ENCODE measurements at regions not wholly inside any gene's neighbourhood (a gene's known extent, or its start where the extent isn't known, plus 50 kb on each side); places are given as distances from the start of the nearest gene placed in this dataset.

- no peaks in the 10 kb centered on the region for H3K9me1 ChIP-seq (ENCODE audit: insufficient read depth, low read length)
- POLR2A ChIA-PET (ENCODE audit: unreplicated experiment) = no interaction called here
- no peak overlapping the region for H2BK15ac ChIP-seq (ENCODE audit: low read depth, low read length)
- H3K9me3 ChIP-seq (ENCODE audit: control insufficient read depth, insufficient read depth, low read length) = no peaks in the 10 kb centered on the region
- no peaks in the 10 kb centered on the region for H3K36me3 ChIP-seq (ENCODE audit: control insufficient read depth, insufficient read depth, low read length)
- H3K9ac ChIP-seq (ENCODE audit: low read depth, low read length) = no peak overlapping the region
- no peak overlapping the region for H2AK5ac ChIP-seq (ENCODE audit: low read depth, low read length)
- no peak overlapping the region for H3K14ac ChIP-seq (replicated peaks; ENCODE audit: low read depth, low read length)
- no peak overlapping the region for H3K56ac ChIP-seq (ENCODE audit: extremely low read depth, insufficient read depth, low read length)
- no peak overlapping the region for H4K8ac ChIP-seq (ENCODE audit: low read depth in 2 of 2, low read length in 2 of 2)
- DNase-seq = no peak
- WGBS, 2 experiments (ENCODE audit: extremely low coverage in 2 of 2, insufficient read length in 1 of 2) = 80% methylated on average over 1 of the region's 2 CpGs; no CpG with 5 or more reads in 1 of the 2 experiments
- H2BK5ac ChIP-seq (ENCODE audit: low read depth, low read length, poor library complexity, severe bottlenecking) = no peak overlapping the region
- H3K4ac ChIP-seq (ENCODE audit: low read depth, low read length) = no peak overlapping the region
- no peak overlapping the region for H4K91ac ChIP-seq (ENCODE audit: insufficient read depth, low read depth, low read length)
- no peak overlapping the region for H2AK9ac ChIP-seq (replicated peaks; ENCODE audit: low read depth, low read length, poor library complexity)
- H2BK20ac ChIP-seq (ENCODE audit: low read depth, low read length) = no peak overlapping the region
- no peak overlapping the region for H2AFZ ChIP-seq (replicated peaks; ENCODE audit: low read length, poor library complexity)
- H3K4me1 ChIP-seq (ENCODE audit: control insufficient read depth, insufficient read depth, low read length) = no peaks in the 10 kb centered on the region
- no peak overlapping the region for H3K4me3 ChIP-seq (ENCODE audit: insufficient read depth, low read depth, low read length)
- H3K4me2 ChIP-seq (ENCODE audit: low read depth, low read length) = no peak overlapping the region
- H3K27ac ChIP-seq (ENCODE audit: insufficient read depth, low read length) = no peak overlapping the region
- H3K27me3 ChIP-seq (ENCODE audit: control insufficient read depth, insufficient read depth, low read length) = no peaks in the 10 kb centered on the region
- H2BK120ac ChIP-seq (ENCODE audit: low read depth, low read length) = no peak overlapping the region
- no peak for TF ChIP-seq BHLHE40 (IDR thresholded peaks at IDR 0.05; ENCODE audit: low read depth, low read length)
- intact Hi-C loops (cut with micrococcal nuclease) = no loop called here
- H4K20me1 ChIP-seq (ENCODE audit: insufficient read depth, low read length) = no peaks in the 10 kb centered on the region
- dilution Hi-C loops (cut with HindIII; ENCODE audit: low sequenced_read_pairs, unreplicated experiment) = no loop called here
- H3K23ac ChIP-seq (ENCODE audit: low read depth, low read length) = no peak overlapping the region
- no TSS peak for BruUV-seq (replicated peaks)
- no peaks in the 10 kb centered on the region for H3K79me1 ChIP-seq (ENCODE audit: low read depth in 1 of 2, low read length in 2 of 2)
- H4K5ac ChIP-seq (ENCODE audit: low read depth, low read length) = no peak overlapping the region
- in situ Hi-C loops (cut with MboI; ENCODE audit: low sequenced_read_pairs) = no loop called here
- no peak overlapping the region for H3K18ac ChIP-seq (ENCODE audit: low read depth, low read length)
- no peak for ATAC-seq (ENCODE audit: low read depth)
- CTCF ChIA-PET = no interaction called here
Measured at GRCh38 chr10:22137542-22137941, 80.3 kb downstream of the EBLN1 start.

All from IMR-90 (cell line).